DMS153 treated with DMSO at 0.1 percent for 48 hours (cell line): ENCODE measurements at regions not wholly inside any gene's neighbourhood (a gene's known extent, or its start where the extent isn't known, plus 50 kb on each side); places are given as distances from the start of the nearest gene placed in this dataset.
"Not testable (repeated sequence)": the region's sequence is repeated elsewhere in the genome, so short reads cannot be mapped to it uniquely, and the experiment has no call there.

Experiments used
- DNase-seq: peaks from one replicate; lab custom pipeline; 2025; ENCODE audit not compliant: unreplicated experiment; lab: John Stamatoyannopoulos, UW

- DNase-seq: no peak
These were observed 365.4 kb downstream of the ADCYAP1 start for GRCh38 chr18:1270081-1270480.

- DNase-seq: no peak
These were observed 368.8 kb downstream of the ADCYAP1 start for GRCh38 chr18:1273469-1273868.

- DNase-seq: no peak
These were observed 387.5 kb downstream of the ADCYAP1 start for GRCh38 chr18:1292167-1292566.

- DNase-seq: no peak
These were observed 389.6 kb downstream of the ADCYAP1 start for GRCh38 chr18:1294229-1294628.

- DNase-seq: no peak
These were observed 391.6 kb downstream of the ADCYAP1 start for GRCh38 chr18:1296237-1296636.

- DNase-seq: no peak
These were observed 398.2 kb downstream of the ADCYAP1 start for GRCh38 chr18:1302861-1303260.

GRCh38 chr18:1304392-1304992 lies 399.8 kb downstream of the ADCYAP1 start:
- DNase-seq: no peak

- DNase-seq: no peak
These were observed 402.0 kb downstream of the ADCYAP1 start for GRCh38 chr18:1306641-1307040.

GRCh38 chr18:1308686-1309085 lies 404.0 kb downstream of the ADCYAP1 start:
- DNase-seq: no peak

GRCh38 chr18:1311376-1311775 lies 406.7 kb downstream of the ADCYAP1 start:
- DNase-seq: no peak

GRCh38 chr18:1335345-1335744 lies 430.7 kb downstream of the ADCYAP1 start:
- not testable (repeated sequence) for DNase-seq

GRCh38 chr18:1350931-1351450 lies 446.3 kb downstream of the ADCYAP1 start:
- DNase-seq: no peak

- no peak for DNase-seq
These were observed 448.4 kb downstream of the ADCYAP1 start for GRCh38 chr18:1353025-1353424.

- no peak for DNase-seq
These were observed 453.1 kb downstream of the ADCYAP1 start for GRCh38 chr18:1357724-1358123.

- no peak for DNase-seq
These were observed 457.3 kb downstream of the ADCYAP1 start for GRCh38 chr18:1361936-1362335.

- DNase-seq: no peak
These were observed 465.9 kb downstream of the ADCYAP1 start for GRCh38 chr18:1370552-1370951.

- no peak for DNase-seq
These were observed 467.1 kb downstream of the ADCYAP1 start for GRCh38 chr18:1371724-1372123.

- no peak for DNase-seq
These were observed 478.8 kb downstream of the ADCYAP1 start for GRCh38 chr18:1383465-1383864.

- not testable (repeated sequence) for DNase-seq
These were observed 483.8 kb downstream of the ADCYAP1 start for GRCh38 chr18:1388468-1388867.

GRCh38 chr18:1392046-1392445 lies 487.4 kb downstream of the ADCYAP1 start:
- no peak for DNase-seq

GRCh38 chr18:1392865-1393734 lies 488.4 kb downstream of the ADCYAP1 start:
- DNase-seq: peak; percentile 2

- DNase-seq: no peak
These were observed 489.3 kb downstream of the ADCYAP1 start for GRCh38 chr18:1393929-1394328.
